Suprapubic skin (tissue), 3 donors: ENCODE measurements at regions not wholly inside any gene's neighbourhood (a gene's known extent, or its start where the extent isn't known, plus 50 kb on each side); places are given as distances from the start of the nearest gene placed in this dataset.

Experiments used
- CTCF ChIP-seq, 2 donors: fragments of 200-600 bp in 1 of 2; fragments of 450-650 bp in 1 of 2; sonication (generic) in 1 of 2; IDR thresholded peaks; one replicate each; pipeline ENCODE4 v1.5.1; 2016 to 2019; ENCODE audit warnings: antibody characterized with exemption in 2 of 2, mild to moderate bottlenecking in 1 of 2, moderate library complexity in 1 of 2
- EP300 ChIP-seq: sonication (generic); formaldehyde crosslinking; IDR thresholded peaks from one replicate; pipeline ENCODE4 v1.6.1; 2017; ENCODE audit warnings: antibody characterized with exemption

- no peak for TF ChIP-seq CTCF (IDR thresholded peaks at IDR 0.05)
- TF ChIP-seq EP300, result no peak
These were observed 233.4 kb downstream of the HNRNPD start for GRCh38 chr4:82140422-82140821.
